IMR-90 (cell line): ENCODE measurements at regions not wholly inside any gene's neighbourhood (a gene's known extent, or its start where the extent isn't known, plus 50 kb on each side); places are given as distances from the start of the nearest gene placed in this dataset.

ENCODE experiments used
- BHLHE40 ChIP-seq: fragments of 150-350 bp; IDR thresholded peaks from 2 replicates; pipeline ENCODE4 v1.6.1; 2016; ENCODE audit warnings: mild to moderate bottlenecking, low read depth, low read length
- CEBPB ChIP-seq: IDR thresholded peaks from 2 replicates; pipeline ENCODE4 v1.6.1; 2012; ENCODE audit warnings: low read depth, low read length, improper control_type of control experiment
- CTCF ChIP-seq: conservative IDR thresholded peaks from 2 replicates; pipeline ENCODE4 v1.5.1; 2012; ENCODE audit warnings: mild to moderate bottlenecking, low read depth, low read length, improper control_type of control experiment
- MAZ ChIP-seq: IDR thresholded peaks from 2 replicates; pipeline ENCODE4 v1.6.1; 2012; ENCODE audit warnings: low read depth, mild to moderate bottlenecking, low read length, improper control_type of control experiment, moderate library complexity, borderline replicate concordance
- POLR2A ChIP-seq: IDR thresholded peaks from 2 replicates; pipeline ENCODE4 v1.6.1; 2012; ENCODE audit warnings: mild to moderate bottlenecking, low read depth, low read length
- RAD21 ChIP-seq: IDR thresholded peaks from 2 replicates; pipeline ENCODE4 v1.6.1; 2012; ENCODE audit warnings: low read length, improper control_type of control experiment
- RCOR1 ChIP-seq: IDR thresholded peaks from 2 replicates; pipeline ENCODE4 v1.6.1; 2012; ENCODE audit warnings: mild to moderate bottlenecking, low read length, improper control_type of control experiment; ENCODE audit not compliant: insufficient replicate concordance
- RFX5 ChIP-seq: IDR thresholded peaks from 2 replicates; pipeline ENCODE4 v1.8.0; 2012; ENCODE audit warnings: low read depth, mild to moderate bottlenecking, low read length, moderate library complexity
- USF2 ChIP-seq: fragments of 150-350 bp; IDR thresholded peaks from 2 replicates; pipeline ENCODE4 v1.6.1; 2017; ENCODE audit warnings: mild to moderate bottlenecking, antibody characterized with exemption, low read length, low read depth
- TF ChIP-seq, protein P1 (sequence below): fragments of 150-350 bp; IDR thresholded peaks from 2 replicates; pipeline ENCODE4 v1.6.1; 2016; ENCODE audit warnings: low read depth, mild to moderate bottlenecking, low read length, moderate library complexity, borderline replicate concordance

DNA sequence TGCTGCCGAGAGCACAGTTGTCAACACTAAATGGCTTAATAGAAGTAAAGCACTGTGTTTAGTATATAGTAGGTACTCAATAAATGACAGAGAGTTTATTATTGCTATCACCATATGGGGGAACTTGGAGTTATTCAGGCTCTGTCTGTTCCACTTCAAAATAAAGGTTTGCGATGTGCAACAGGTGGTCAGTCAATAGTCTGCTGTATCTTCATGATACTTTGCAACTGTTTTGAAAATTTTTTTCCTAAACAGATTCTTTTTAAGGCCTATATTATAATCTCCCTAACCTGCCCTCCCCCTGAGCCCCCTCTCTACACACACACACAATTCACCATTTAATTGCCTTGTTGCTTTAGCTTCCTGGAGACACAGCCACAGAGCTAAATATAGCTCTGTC is 164.7 kb upstream of the NR2F2 start:
- TF ChIP-seq CTCF (no peak), POLR2A (no peak), RFX5 (no peak), CEBPB (no peak), MAZ (no peak), BHLHE40 (no peak), USF2 (no peak), RAD21 (no peak), RCOR1 (no peak)
- TF ChIP-seq, protein P1, sequence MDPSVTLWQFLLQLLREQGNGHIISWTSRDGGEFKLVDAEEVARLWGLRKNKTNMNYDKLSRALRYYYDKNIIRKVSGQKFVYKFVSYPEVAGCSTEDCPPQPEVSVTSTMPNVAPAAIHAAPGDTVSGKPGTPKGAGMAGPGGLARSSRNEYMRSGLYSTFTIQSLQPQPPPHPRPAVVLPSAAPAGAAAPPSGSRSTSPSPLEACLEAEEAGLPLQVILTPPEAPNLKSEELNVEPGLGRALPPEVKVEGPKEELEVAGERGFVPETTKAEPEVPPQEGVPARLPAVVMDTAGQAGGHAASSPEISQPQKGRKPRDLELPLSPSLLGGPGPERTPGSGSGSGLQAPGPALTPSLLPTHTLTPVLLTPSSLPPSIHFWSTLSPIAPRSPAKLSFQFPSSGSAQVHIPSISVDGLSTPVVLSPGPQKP = no peak
